ENCODE measurements at regions not wholly inside any gene's neighbourhood (a gene's known extent, or its start where the extent isn't known, plus 50 kb on each side); places are given as distances from the start of the nearest gene placed in this dataset.
"Not testable (repeated sequence)": the region's sequence is repeated elsewhere in the genome, so short reads cannot be mapped to it uniquely, and the experiment has no call there.

DNA sequence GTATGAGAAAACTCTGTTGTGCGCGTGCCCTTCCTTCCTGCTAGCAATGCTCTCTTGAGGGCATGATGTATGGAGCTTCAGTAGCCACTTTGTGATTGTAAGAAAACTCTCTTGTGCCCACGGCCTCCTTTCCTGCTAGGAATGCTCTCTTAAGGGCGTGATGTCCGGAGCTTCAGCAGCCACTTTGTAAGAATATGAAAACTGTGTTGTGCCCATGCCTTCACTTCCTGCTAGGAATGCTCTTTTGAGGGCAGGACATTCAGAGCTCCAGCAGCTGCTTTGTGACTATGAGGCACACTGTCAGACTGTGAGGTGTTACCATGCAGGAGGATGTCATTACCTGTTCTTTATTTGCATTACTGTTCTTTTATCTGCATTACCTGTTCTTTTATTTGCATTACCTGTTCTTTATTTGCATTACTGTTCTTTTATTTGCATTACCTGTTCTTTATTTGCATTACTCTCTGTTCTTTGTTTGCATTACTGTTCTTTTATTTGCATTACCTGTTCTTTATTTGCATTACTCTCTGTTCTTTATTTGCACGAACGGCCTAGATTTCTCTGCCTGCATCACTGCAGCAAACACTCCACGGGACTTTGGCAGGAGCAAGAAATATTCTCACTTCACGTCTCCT is 166.7 kb downstream of the CRLF2 start:
- no peak for TF ChIP-seq CTCF (IDR thresholded peaks at IDR 0.05)
- Histone ChIP-seq H3K4me2 (ENCODE audit: low read length) (no peak overlapping the region), H3K36me3 (ENCODE audit: control insufficient read depth, insufficient read depth, low read length) (no peaks in the 10 kb centered on the region), H3K27me3 (ENCODE audit: control insufficient read depth, insufficient read depth, low read length) (no peaks in the 10 kb centered on the region), H3K27ac (no peak overlapping the region), H3K79me2 (no peaks in the 10 kb centered on the region), H3K9me3 (ENCODE audit: control insufficient read depth, low read length) (no peaks in the 10 kb centered on the region), H3K4me3 (ENCODE audit: low read depth, low read length) (no peak overlapping the region), H3K4me1 (no peaks in the 10 kb centered on the region), H3K9ac (no peak overlapping the region), H2AFZ (no peak overlapping the region)

- Histone ChIP-seq H3K9me3 (ENCODE audit: control insufficient read depth, low read length) (no peaks in the 10 kb centered on the region), H3K27me3 (ENCODE audit: control insufficient read depth, insufficient read depth, low read length) (no peaks in the 10 kb centered on the region), H2AFZ (no peak overlapping the region), H3K4me2 (ENCODE audit: low read length) (no peak overlapping the region), H3K9ac (no peak overlapping the region), H3K27ac (no peak overlapping the region), H3K79me2 (no peaks in the 10 kb centered on the region), H3K36me3 (ENCODE audit: control insufficient read depth, insufficient read depth, low read length) (no peaks in the 10 kb centered on the region), H3K4me3 (ENCODE audit: low read depth, low read length) (no peak overlapping the region), H3K4me1 (no peaks in the 10 kb centered on the region)
- TF ChIP-seq CTCF (IDR thresholded peaks at IDR 0.05) = no peak
Observed at GRCh38 chrX:1041091-1041490, 171.4 kb downstream of the CRLF2 start.

DNA sequence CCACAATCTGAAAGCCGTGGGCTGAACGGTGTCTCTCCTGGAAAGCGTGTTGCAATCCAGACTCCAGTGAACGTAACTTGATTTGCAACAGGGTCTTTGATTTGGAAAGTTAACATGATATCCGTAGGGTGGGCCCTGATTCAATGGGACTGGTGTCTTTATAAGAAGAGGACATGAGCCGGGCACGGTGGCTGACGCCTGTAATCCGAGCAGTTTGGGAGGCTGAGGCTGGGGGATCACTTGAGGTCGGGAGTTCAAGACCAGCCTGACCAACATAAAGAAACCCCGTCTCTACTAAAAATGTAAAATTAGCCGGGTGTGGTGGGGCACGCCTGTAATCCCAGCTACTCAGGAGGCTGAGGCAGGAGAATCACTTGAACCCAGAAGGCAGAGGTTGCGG is 176.5 kb downstream of the CRLF2 start:
- H3K27me3 ChIP-seq (ENCODE audit: control insufficient read depth, insufficient read depth, low read length); H2AFZ ChIP-seq; H3K9me3 ChIP-seq (ENCODE audit: control insufficient read depth, low read length); H3K4me1 ChIP-seq; H3K79me2 ChIP-seq; H3K4me2 ChIP-seq (ENCODE audit: low read length); H3K36me3 ChIP-seq (ENCODE audit: control insufficient read depth, insufficient read depth, low read length); H3K4me3 ChIP-seq (ENCODE audit: low read depth, low read length); H3K9ac ChIP-seq; H3K27ac ChIP-seq: not testable (repeated sequence)

DNA sequence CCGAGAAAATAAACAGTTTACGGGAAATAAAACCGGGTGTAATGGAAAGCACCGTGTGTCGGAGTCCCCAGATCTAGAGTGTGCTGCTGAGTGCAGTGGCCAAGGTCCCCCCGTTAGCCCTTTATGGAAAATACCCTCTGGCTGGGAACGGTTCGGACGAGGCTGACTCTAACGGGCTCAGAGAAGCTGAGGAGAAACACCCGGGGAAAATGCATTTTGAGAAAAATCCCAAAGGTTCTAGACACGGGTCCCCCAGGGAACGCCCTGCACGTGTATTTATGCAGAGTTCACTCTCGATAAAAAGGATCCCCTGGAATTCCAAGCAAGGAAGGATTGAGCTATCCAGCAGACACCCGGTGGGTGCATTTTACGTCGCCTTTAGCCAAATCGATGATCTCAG is 177.2 kb downstream of the CRLF2 start:
- H3K9me3 ChIP-seq (ENCODE audit: control insufficient read depth, low read length) = no peaks in the 10 kb centered on the region
- no peak overlapping the region for H2AFZ ChIP-seq
- H3K4me3 ChIP-seq (ENCODE audit: low read depth, low read length) = no peak overlapping the region
- no peak for TF ChIP-seq CTCF (IDR thresholded peaks at IDR 0.05)
- H3K27me3 ChIP-seq (ENCODE audit: control insufficient read depth, insufficient read depth, low read length) = no peaks in the 10 kb centered on the region
- H3K9ac ChIP-seq = no peak overlapping the region
- H3K4me1 ChIP-seq = no peaks in the 10 kb centered on the region
- H3K79me2 ChIP-seq = no peaks in the 10 kb centered on the region
- H3K4me2 ChIP-seq (ENCODE audit: low read length) = no peak overlapping the region
- no peak overlapping the region for H3K27ac ChIP-seq
- no peaks in the 10 kb centered on the region for H3K36me3 ChIP-seq (ENCODE audit: control insufficient read depth, insufficient read depth, low read length)

GRCh38 chrX:1034717-1035116 is 177.7 kb downstream of the CRLF2 start:
- Histone ChIP-seq H3K4me1 (no peaks in the 10 kb centered on the region), H2AFZ (no peak overlapping the region), H3K4me3 (ENCODE audit: low read depth, low read length) (no peak overlapping the region), H3K27ac (no peak overlapping the region), H3K27me3 (ENCODE audit: control insufficient read depth, insufficient read depth, low read length) (no peaks in the 10 kb centered on the region), H3K9ac (no peak overlapping the region), H3K79me2 (no peaks in the 10 kb centered on the region), H3K4me2 (ENCODE audit: low read length) (no peak overlapping the region), H3K36me3 (ENCODE audit: control insufficient read depth, insufficient read depth, low read length) (no peaks in the 10 kb centered on the region), H3K9me3 (ENCODE audit: control insufficient read depth, low read length) (no peaks in the 10 kb centered on the region)
- TF ChIP-seq CTCF (IDR thresholded peaks at IDR 0.05) = no peak

Measured in parathyroid adenoma (tissue), 2 donors.